HG02571 (cell line): ENCODE measurements at regions not wholly inside any gene's neighbourhood (a gene's known extent, or its start where the extent isn't known, plus 50 kb on each side); places are given as distances from the start of the nearest gene placed in this dataset.

Experiments
- ATAC-seq: cut with Tn5 transposase; IDR thresholded peaks from one replicate; pipeline ENCODE4 v1.9.1; 2021; ENCODE audit warnings: mild to moderate bottlenecking, moderate library complexity; ENCODE audit not compliant: unreplicated experiment

GRCh38 chr2:67651565-67651964 lies 254.4 kb downstream of the ETAA1 start:
- no peak for ATAC-seq

GRCh38 chr2:67652679-67653078 lies 255.5 kb downstream of the ETAA1 start:
- ATAC-seq = no peak

- no peak for ATAC-seq
These were observed 259.7 kb downstream of the ETAA1 start for GRCh38 chr2:67656875-67657274.

- ATAC-seq = no peak
These were observed 261.7 kb downstream of the ETAA1 start for GRCh38 chr2:67658820-67659219.

- ATAC-seq = no peak
These were observed 263.0 kb downstream of the ETAA1 start for GRCh38 chr2:67660015-67660602.

- ATAC-seq = no peak
These were observed 263.7 kb downstream of the ETAA1 start for GRCh38 chr2:67660871-67661270.

GRCh38 chr2:67662222-67662621 lies 265.1 kb downstream of the ETAA1 start:
- no peak for ATAC-seq

- no peak for ATAC-seq
These were observed 266.6 kb downstream of the ETAA1 start for GRCh38 chr2:67663776-67664175.

GRCh38 chr2:67666386-67667053 lies 269.4 kb downstream of the ETAA1 start:
- ATAC-seq = no peak

GRCh38 chr2:67667054-67667908 lies 270.1 kb downstream of the ETAA1 start:
- no peak for ATAC-seq

GRCh38 chr2:67668538-67668937 lies 271.4 kb downstream of the ETAA1 start:
- ATAC-seq = no peak

- ATAC-seq = no peak
These were observed 272.0 kb downstream of the ETAA1 start for GRCh38 chr2:67669168-67669567.

GRCh38 chr2:67669766-67670165 lies 272.6 kb downstream of the ETAA1 start:
- no peak for ATAC-seq

- ATAC-seq = no peak
These were observed 273.6 kb downstream of the ETAA1 start for GRCh38 chr2:67670747-67671183.

- no peak for ATAC-seq
These were observed 274.6 kb downstream of the ETAA1 start for GRCh38 chr2:67671464-67672450.

GRCh38 chr2:67674668-67675067 lies 277.5 kb downstream of the ETAA1 start:
- no peak for ATAC-seq

- ATAC-seq = no peak
These were observed 287.9 kb downstream of the ETAA1 start for GRCh38 chr2:67684991-67685390.

GRCh38 chr2:67686254-67686653 lies 289.1 kb downstream of the ETAA1 start:
- no peak for ATAC-seq

GRCh38 chr2:67689186-67689585 lies 292.1 kb downstream of the ETAA1 start:
- ATAC-seq = no peak

GRCh38 chr2:67689651-67690050 lies 292.5 kb downstream of the ETAA1 start:
- ATAC-seq = no peak

GRCh38 chr2:67694445-67694844 lies 297.3 kb downstream of the ETAA1 start:
- no peak for ATAC-seq
